ENCODE measurements at regions not wholly inside any gene's neighbourhood (a gene's known extent, or its start where the extent isn't known, plus 50 kb on each side); places are given as distances from the start of the nearest gene placed in this dataset.

DNA sequence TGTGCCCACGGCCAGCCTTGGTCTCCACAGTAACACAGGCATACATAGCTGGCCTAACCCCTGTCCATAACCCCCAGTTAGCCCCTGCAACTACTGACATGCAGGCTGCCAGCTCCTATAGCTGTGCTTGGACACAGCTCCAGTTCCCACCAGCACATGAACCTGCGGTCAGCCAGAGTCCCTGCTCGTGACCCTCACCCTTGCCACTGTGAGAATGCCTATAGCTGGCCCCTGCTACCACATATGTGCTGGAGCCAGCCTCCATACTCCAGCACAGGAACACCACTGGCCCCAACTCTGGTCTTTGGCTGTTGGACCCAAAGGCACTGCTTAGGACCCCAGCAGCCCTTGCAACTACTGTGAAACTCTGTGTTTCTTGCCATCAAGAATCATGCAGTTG, 930.9 kb downstream of the ADGRL3 start:
- no peak for DNase-seq (ENCODE audit: extremely low read depth, low read depth)
- no peak overlapping the region for H3K4me3 ChIP-seq (replicated peaks; ENCODE audit: low read depth, low read length)
- no peak for TF ChIP-seq CTCF (IDR thresholded peaks at IDR 0.05; ENCODE audit: low read depth, low read length, missing control alignments)

DNA sequence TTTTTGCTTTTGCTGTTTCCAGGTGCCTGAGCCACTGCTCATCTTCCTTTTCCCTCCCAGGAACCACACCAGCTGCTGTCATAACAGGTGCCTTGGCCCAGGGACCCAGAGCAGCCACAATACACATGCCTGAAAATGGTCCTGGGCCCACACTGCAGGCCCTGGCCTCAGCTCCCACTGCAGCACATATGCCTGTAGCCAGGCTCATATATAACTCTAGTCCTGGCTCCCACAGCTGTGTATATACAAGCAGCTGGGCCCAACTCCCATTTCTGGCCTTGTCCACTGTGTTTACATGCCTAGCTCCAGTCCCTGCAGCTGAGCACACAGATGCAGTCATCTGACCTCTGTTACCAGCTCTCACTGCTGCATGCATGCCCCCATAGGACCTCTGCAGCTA, 930.5 kb downstream of the ADGRL3 start:
- no peak for DNase-seq (ENCODE audit: extremely low read depth, low read depth)
- H3K4me3 ChIP-seq (replicated peaks; ENCODE audit: low read depth, low read length) = no peak overlapping the region
- no peak for TF ChIP-seq CTCF (IDR thresholded peaks at IDR 0.05; ENCODE audit: low read depth, low read length, missing control alignments)

DNA sequence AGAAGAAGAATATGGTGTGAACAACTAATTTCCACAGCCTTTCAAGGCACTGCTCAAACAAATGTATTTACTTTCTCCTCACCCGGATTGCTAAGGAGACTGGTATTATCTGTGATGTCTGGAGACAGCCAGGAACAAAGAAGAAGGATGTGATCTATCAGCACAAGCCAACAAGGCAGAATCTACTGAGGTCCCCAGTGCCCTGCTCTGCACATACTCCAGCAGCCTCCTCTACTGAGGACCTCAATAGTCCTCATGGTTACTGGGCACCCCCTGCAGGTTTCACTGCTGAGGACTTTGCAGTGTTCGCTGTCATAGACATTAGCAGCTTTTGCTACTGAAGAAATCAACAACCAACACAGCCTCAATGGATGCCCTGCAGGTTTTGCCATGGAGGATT, 930.1 kb downstream of the ADGRL3 start:
- H3K4me3 ChIP-seq (replicated peaks; ENCODE audit: low read depth, low read length) = no peak overlapping the region
- DNase-seq (ENCODE audit: extremely low read depth, low read depth) = no peak
- no peak for TF ChIP-seq CTCF (IDR thresholded peaks at IDR 0.05; ENCODE audit: low read depth, low read length, missing control alignments)
